ENCODE measurements at regions not wholly inside any gene's neighbourhood (a gene's known extent, or its start where the extent isn't known, plus 50 kb on each side); places are given as distances from the start of the nearest gene placed in this dataset.
"Not testable (repeated sequence)": the region's sequence is repeated elsewhere in the genome, so short reads cannot be mapped to it uniquely, and the experiment has no call there.

DNA sequence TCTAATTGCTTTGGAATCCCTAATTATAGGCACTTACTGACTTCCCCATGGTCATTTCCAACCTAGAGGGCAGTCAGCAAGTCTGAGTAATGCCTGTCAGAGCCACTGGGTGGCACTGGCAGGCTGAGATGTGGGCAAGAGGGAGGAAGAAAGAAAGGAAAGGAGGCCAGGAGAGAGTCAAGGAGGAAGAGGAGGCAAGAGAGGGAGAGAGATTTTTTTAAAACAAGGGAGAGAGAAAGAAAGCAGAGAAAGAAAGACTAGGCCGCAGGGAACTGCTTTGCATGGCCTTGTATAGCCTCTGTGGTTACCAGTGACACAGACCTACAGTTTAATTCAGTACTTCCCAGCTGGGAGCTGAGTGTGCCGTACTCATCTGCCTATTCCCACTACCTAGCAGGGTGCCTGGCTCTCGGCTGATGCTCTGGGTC is 210.4 kb upstream of the ADO start:
- DNase-seq: peak; percentile 17

- no peak for DNase-seq
These were observed 207.3 kb upstream of the ADO start for GRCh38 chr10:62597226-62597625.

DNA sequence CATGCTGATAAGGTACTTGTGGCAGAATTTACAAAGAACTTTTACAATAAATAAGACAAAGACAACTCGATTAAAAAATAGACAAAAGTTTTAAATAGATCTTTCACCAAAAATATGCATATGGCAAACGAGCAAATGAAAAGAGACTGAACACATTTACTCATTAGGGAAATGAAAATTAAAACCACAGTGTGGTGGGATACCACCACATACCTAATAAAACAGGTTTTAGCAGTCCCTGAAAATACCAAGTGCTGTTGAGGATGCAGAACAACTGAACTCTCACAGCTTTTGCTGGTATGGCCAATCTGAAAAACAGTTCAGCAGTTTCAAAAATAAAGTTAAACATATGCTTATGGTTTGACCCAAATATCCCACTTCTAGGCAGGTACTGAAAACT is 205.4 kb upstream of the ADO start:
- DNase-seq: no peak

GRCh38 chr10:62606551-62606950 is 198.0 kb upstream of the ADO start:
- DNase-seq: not testable (repeated sequence)

GRCh38 chr10:62608189-62608875 is 196.2 kb upstream of the ADO start:
- not testable (repeated sequence) for DNase-seq

DNA sequence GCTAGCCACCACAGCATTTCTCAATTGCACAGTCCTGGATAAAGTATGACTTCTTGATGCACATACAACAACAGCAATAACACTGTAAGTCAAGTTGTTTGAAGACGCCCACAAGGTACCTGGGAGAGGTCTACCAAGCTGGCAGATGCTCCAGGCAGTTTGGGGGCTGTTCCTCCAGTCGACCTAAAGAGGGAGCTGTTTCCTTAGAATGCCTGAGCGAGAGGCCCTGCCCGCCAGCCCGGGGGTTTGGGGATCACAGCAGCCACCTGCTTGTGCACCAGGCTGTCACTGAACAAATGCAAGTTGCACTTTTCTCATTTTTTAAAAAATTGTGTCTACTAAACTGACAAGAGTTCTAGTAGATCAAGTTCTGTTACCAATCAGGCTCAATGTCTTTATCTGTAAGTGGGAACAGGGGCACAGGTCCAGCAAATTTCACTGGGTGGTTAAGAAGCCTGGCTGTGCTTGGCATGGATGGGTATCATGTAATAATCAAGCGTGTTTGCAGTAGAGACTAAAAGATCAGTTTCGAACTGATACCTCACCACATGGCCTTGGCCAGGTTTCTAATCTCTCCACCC is 193.8 kb upstream of the ADO start:
- no peak for DNase-seq

GRCh38 chr10:62613424-62613823 is 191.1 kb upstream of the ADO start:
- DNase-seq: no peak

- DNase-seq: no peak
These were observed 190.7 kb upstream of the ADO start for GRCh38 chr10:62613859-62614258.

- no peak for DNase-seq
These were observed 189.9 kb upstream of the ADO start for GRCh38 chr10:62614389-62615157.

DNA sequence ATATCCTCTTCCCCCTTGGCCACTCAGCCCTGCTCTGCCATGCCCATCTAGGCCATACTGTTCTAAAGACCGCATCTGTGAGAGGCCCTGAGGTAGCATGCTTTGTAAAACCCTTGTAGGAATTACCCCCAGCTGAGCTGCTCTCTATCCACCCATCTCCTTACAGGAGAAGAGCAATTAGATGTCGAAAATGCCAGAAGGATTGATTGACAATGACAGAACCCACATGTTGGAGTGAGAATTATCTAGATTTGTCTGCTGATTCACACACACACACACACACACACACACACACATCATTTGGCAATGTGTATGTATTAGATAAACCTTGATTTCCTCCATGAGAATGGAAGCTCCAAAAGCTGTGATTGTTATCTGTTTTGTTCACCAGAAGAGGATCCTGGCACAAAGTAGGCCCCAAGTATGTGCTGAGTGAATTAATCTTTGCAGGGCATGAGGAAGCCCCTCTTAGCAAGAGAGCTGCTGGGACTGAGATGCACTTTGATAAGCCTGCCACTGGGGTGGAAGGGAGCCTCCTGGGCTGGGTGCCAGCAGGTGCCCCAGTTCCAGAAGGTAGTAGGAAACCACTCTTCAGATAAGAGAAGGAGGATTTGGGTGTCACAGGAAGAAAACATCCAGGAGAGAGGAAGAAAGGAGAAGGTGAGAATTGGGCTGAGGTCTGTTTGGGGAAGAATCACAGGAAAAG is 187.5 kb upstream of the ADO start:
- no peak for DNase-seq

DNA sequence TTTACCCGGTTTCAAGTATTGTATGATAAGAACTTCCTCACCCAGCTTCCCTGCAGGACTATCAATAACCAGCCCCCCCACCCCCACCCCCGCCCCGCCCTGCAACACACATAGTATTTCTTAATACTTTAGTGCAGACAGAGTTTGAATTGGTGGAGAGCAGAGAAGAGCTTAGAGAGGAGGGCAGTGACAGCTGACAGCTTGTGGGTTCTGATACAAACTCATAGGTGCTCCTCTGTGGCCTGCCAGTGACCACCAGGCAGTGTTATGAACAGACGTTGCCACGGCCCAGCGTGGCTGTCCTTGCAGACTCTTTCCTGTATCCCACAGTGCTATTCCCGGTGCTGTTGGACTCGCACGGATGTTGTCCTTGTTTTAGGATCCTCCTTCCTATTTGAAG is 186.9 kb upstream of the ADO start:
- DNase-seq: no peak

GRCh38 chr10:62618054-62618453 is 186.5 kb upstream of the ADO start:
- DNase-seq: no peak

DNA sequence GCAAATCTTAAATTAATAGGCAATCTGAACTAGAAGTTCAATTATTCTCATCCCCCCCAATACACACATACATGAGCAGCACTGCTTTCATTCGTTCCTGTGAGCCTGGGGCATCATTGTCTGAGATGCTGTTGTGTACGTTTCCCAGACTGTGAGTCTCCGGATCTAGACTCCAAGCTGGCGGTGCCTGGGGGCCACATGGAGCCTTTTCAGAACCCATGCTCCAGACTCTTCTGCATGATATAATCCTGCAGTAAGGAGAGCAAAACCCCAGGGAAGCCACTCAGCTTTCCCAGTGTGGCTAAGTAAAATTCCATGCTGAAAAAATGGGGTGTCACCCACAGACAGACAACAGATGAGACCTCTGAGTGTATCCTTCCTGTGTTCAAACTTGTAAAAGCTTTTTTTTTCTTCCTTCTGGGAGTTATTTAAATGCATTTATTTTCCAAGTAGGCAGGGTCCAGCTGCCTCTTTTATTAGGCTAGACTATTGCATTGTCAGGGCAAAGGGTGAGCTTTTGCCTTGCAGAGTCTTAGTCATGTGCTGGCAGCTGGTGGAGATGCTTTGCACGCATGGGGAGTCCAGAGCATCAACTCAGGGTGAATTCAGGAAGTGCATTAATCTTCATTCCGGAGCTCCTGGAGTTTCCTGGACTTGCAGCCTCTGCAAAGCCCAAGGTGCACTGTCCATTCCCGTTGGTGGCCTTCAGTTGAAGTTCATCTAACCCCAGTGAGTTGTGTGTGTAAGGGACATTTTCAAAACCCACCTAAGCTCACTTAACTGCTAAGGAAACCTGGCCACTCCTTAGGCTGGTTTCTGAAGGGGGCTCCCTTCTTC is 185.7 kb upstream of the ADO start:
- DNase-seq: no peak

GRCh38 chr10:62619413-62619738 is 185.1 kb upstream of the ADO start:
- no peak for DNase-seq

DNA sequence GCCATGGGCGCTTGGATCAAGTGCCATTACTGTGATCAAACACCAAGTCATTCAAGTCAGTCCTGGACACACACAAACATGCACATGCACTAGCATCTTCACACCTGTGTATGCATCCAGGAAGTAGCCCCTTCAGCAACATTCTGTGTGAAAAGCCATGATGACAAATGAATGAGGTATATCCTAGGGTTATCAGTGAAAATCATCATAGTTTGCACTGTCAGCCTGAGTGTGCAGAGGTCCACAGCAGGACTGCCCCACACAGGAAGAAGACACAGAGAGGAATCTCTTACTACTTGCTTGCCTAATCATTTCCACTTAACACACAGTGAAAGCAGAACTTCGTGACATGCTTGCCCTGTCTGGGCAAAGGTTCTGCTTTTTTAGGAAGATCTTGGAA is 184.0 kb upstream of the ADO start:
- DNase-seq: no peak

- DNase-seq: no peak
These were observed 181.3 kb upstream of the ADO start for GRCh38 chr10:62623223-62623622.

DNA sequence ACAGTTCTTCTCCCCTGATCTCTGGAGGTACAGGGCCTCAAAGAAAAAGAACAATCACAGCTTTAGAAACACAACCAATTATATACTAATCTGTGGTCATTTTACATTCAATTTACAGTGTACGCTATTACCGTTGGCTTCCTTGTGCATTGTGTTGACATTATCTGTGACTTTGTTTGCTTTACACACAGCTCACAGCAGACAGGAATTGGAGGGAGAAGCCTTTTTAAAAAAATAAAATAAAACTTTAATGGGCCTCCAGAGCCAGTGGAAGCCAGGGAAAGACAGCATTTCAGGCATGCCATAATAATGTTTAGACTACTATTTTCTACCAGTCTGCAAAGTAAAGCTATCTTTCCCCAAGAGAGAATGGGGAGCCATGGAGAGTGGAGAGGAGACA is 179.0 kb upstream of the ADO start:
- no peak for DNase-seq

DNA sequence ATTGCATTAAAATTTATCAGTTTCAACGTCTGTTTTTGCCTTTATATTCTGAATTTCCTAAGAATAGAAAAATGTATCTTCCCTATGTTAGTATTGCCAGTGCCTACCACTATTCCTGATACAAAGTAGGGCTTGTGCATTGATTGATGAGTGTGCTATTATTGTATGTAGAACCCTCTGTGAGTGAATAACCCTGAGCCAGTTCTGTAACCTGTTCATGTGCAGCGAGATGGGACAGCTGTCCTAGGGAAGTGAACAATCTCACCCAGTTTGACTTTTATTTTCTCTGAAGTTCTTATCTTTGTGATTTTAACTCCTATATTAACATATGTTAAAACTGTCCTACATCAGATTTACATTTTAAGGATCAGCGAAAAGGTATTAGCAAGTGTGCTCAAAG is 178.4 kb upstream of the ADO start:
- DNase-seq: no peak

GRCh38 chr10:62626817-62627216 is 177.7 kb upstream of the ADO start:
- DNase-seq: no peak

DNA sequence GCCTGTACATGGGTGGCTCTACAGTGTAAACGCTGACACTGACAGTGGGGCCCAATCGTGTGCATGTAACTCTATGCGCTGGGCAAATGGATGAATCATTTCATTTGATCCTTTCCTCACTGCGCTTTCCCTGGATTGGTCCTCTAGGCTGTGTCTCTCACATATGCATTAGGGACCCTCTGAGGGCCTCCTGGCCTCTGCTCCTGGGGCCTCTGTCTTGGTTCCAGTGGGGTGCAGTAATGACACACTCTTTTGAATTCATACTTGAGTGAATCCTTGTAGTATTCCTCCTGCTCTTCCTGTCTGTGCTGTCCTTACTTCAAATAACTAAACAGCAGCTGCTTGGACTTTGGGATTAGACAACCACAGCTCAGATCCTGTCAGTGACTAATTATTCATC is 176.5 kb upstream of the ADO start:
- DNase-seq: no peak

DNA sequence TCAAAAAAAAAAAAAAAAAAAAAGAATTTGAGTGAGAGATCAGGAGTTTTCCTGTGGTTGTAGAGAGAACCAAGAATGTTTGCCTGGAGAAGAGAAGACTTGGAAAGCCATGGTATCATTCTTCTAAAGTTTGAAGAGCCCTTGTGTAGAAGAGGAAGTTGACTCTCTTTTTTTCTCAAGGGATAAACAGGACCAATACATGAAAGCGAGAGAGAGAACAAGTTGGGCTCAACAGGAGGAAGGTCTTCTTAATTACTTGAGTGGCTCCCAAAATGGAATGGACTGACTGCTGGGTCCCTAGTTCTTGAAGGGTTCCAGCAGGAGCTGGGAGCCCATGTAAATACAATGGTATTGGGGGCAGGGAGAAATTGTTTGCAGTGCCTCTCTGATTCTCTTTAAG is 173.3 kb upstream of the ADO start:
- DNase-seq: no peak

DNA sequence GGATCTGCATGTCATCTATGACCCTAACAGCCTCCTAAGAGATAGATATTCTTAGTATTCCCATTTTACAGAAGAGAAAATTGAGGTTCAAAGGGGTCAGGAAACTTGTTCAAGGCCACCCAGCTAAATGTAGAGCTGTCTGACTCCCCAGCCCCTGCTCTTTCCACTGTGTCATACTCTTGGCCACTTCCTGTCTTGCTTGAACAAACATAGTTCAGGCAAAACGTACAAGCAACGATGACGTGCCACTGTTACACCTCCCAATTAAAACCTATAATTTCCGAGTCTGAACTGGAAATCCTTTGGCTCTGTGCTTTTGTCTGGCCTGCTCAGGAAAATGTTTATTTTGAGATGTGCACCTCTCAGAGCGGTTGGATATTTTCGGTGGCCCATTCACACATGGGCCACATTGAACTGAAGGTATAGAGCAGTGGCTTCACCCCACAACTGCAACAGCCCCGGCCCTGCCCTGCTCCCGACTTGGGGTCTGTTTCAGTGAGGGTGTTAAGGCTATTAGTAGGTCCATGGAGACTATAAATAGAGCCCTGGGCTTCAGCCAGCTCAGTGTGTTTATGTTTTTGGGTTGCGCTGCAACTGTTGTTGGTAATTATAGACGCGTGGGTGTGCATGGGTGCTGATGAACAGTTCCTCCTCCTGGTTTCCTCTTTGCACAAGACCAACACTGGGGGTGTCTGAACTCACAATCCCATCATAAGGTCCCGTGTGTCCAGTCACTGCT is 172.3 kb upstream of the ADO start:
- DNase-seq: no peak

Data from NCI-H1105 (cell line).